Hematopoietic multipotent progenitor cell treated with erythropoietin and hydrocortisone succinate and interleukin-3 and kit ligand, for 4 days (in vitro differentiated cells): ENCODE measurements at regions not wholly inside any gene's neighbourhood (a gene's known extent, or its start where the extent isn't known, plus 50 kb on each side); places are given as distances from the start of the nearest gene placed in this dataset.
A peak's percentile ranks its signal among the peaks of the same experiment; 100 is the strongest.
"Not testable (repeated sequence)": the region's sequence is repeated elsewhere in the genome, so short reads cannot be mapped to it uniquely, and the experiment has no call there.

Experiments used
- DNase-seq: peaks from one replicate; pipeline ENCODE4 v3.0.0-alpha.2; 2015

- no peak for DNase-seq
These were observed 885.9 kb downstream of the CDH8 start for GRCh38 chr16:61150351-61150750.

GRCh38 chr16:61149709-61150108 is 886.5 kb downstream of the CDH8 start:
- no peak for DNase-seq

- DNase-seq: no peak
These were observed 887.3 kb downstream of the CDH8 start for GRCh38 chr16:61148930-61149329.

GRCh38 chr16:61146429-61146828 is 889.8 kb downstream of the CDH8 start:
- peak; percentile 31 for DNase-seq

- DNase-seq: no peak
These were observed 904.8 kb downstream of the CDH8 start for GRCh38 chr16:61131447-61131846.

- no peak for DNase-seq
These were observed 907.5 kb downstream of the CDH8 start for GRCh38 chr16:61128545-61129323.

- no peak for DNase-seq
These were observed 930.7 kb downstream of the CDH8 start for GRCh38 chr16:61105544-61105943.

- no peak for DNase-seq
These were observed 937.7 kb downstream of the CDH8 start for GRCh38 chr16:61098505-61098904.

GRCh38 chr16:61091300-61091699 is 944.9 kb downstream of the CDH8 start:
- not testable (repeated sequence) for DNase-seq

GRCh38 chr16:61083711-61084110 is 952.5 kb downstream of the CDH8 start:
- no peak for DNase-seq

GRCh38 chr16:61074324-61074723 is 961.9 kb downstream of the CDH8 start:
- DNase-seq: no peak

- DNase-seq: no peak
These were observed 978.6 kb downstream of the CDH8 start for GRCh38 chr16:61057635-61058034.

GRCh38 chr16:61050547-61050946 is 985.7 kb downstream of the CDH8 start:
- no peak for DNase-seq

GRCh38 chr16:61045931-61046330 is 990.3 kb downstream of the CDH8 start:
- DNase-seq: no peak

- DNase-seq: peak; percentile 9
These were observed 993.5 kb downstream of the CDH8 start for GRCh38 chr16:61042737-61043136.

- DNase-seq: no peak
These were observed 1005.6 kb downstream of the CDH8 start for GRCh38 chr16:61030616-61031015.

- DNase-seq: no peak
These were observed 1011.9 kb downstream of the CDH8 start for GRCh38 chr16:61024180-61024900.

- DNase-seq: no peak
These were observed 1021.4 kb downstream of the CDH8 start for GRCh38 chr16:61014869-61015268.

- no peak for DNase-seq
These were observed 1028.5 kb downstream of the CDH8 start for GRCh38 chr16:61007694-61008093.

GRCh38 chr16:61005952-61006351 is 1030.3 kb downstream of the CDH8 start:
- DNase-seq: no peak

GRCh38 chr16:61002479-61003204 is 1033.6 kb downstream of the CDH8 start:
- DNase-seq: peak; percentile 50

GRCh38 chr16:60991886-60992285 is 1044.4 kb downstream of the CDH8 start:
- no peak for DNase-seq

- no peak for DNase-seq
These were observed 1046.6 kb downstream of the CDH8 start for GRCh38 chr16:60989592-60989991.

GRCh38 chr16:60979119-60979518 is 1057.1 kb downstream of the CDH8 start:
- DNase-seq: no peak
